ENCODE measurements at regions not wholly inside any gene's neighbourhood (a gene's known extent, or its start where the extent isn't known, plus 50 kb on each side); places are given as distances from the start of the nearest gene placed in this dataset.
"Not testable (repeated sequence)": the region's sequence is repeated elsewhere in the genome, so short reads cannot be mapped to it uniquely, and the experiment has no call there.

- no peak for DNase-seq
These were observed 245.5 kb downstream of the MFSD1 start for GRCh38 chr3:159047361-159047760.

- DNase-seq = not testable (repeated sequence)
These were observed 250.6 kb downstream of the MFSD1 start for GRCh38 chr3:159052494-159052893.

- no peak for DNase-seq
These were observed 255.8 kb downstream of the MFSD1 start for GRCh38 chr3:159057621-159058020.

- DNase-seq = no peak
These were observed 257.0 kb downstream of the MFSD1 start for GRCh38 chr3:159058859-159059258.

GRCh38 chr3:159059395-159059794, 257.5 kb downstream of the MFSD1 start:
- no peak for DNase-seq

GRCh38 chr3:159062734-159063410, 261.0 kb downstream of the MFSD1 start:
- DNase-seq = no peak

- DNase-seq = no peak
These were observed 267.2 kb downstream of the MFSD1 start, which contains the start of gene IQCJ for GRCh38 chr3:159069091-159069490. Gene IQCJ, plus strand, starts transcription at chr3:159069319.

GRCh38 chr3:159069866-159070425, 268.1 kb downstream of the MFSD1 start:
- DNase-seq = no peak

GRCh38 chr3:159074756-159075701, 273.2 kb downstream of the MFSD1 start:
- DNase-seq = no peak

GRCh38 chr3:159077860-159078259, 276.0 kb downstream of the MFSD1 start:
- DNase-seq = no peak

GRCh38 chr3:159080256-159080655, 278.4 kb downstream of the MFSD1 start:
- DNase-seq = no peak

GRCh38 chr3:159080821-159081220, 279.0 kb downstream of the MFSD1 start:
- DNase-seq = no peak

GRCh38 chr3:159082519-159082918, 280.7 kb downstream of the MFSD1 start:
- no peak for DNase-seq

- no peak for DNase-seq
These were observed 290.1 kb downstream of the MFSD1 start for GRCh38 chr3:159091936-159092335.

GRCh38 chr3:159102001-159102400, 300.1 kb downstream of the MFSD1 start:
- DNase-seq = no peak

- no peak for DNase-seq
These were observed 310.9 kb downstream of the MFSD1 start for GRCh38 chr3:159112724-159113123.

- no peak for DNase-seq
These were observed 311.5 kb downstream of the MFSD1 start for GRCh38 chr3:159113221-159113875.

- no peak for DNase-seq
These were observed 312.7 kb downstream of the MFSD1 start for GRCh38 chr3:159114582-159114981.

- no peak for DNase-seq
These were observed 322.0 kb downstream of the MFSD1 start for GRCh38 chr3:159123877-159124276.

GRCh38 chr3:159126261-159127020, 324.6 kb downstream of the MFSD1 start:
- no peak for DNase-seq

- no peak for DNase-seq
These were observed 325.2 kb downstream of the MFSD1 start for GRCh38 chr3:159127021-159127392.

GRCh38 chr3:159128628-159129027, 326.8 kb downstream of the MFSD1 start:
- DNase-seq = no peak
